Panc1 (cell line): ENCODE measurements at regions not wholly inside any gene's neighbourhood (a gene's known extent, or its start where the extent isn't known, plus 50 kb on each side); places are given as distances from the start of the nearest gene placed in this dataset.

Experiments used
- ATAC-seq: fragments of 200-7000 bp; cut with Tn5 transposase; 2 replicates; pipeline ENCODE4 v1.9.1; 2020; ENCODE audit warnings: mild to moderate bottlenecking, moderate library complexity
- BruUV-seq: library from RNA; stranded (reverse); fragments of 400-500 nt; replicated peaks from 2 replicates; lab custom pipeline; 2021; lab: Mats Ljungman, UMichigan
- CTCF ChIA-PET: fragments of 300-600 bp; sonication (Branson Sonifier 250); formaldehyde crosslinking; loops from one replicate; lab custom pipeline; 2022; ENCODE audit warnings: antibody characterized with exemption; lab: Charles Lee
- POLR2A ChIA-PET: fragments of 300-600 bp; sonication (Branson Sonifier 250); formaldehyde crosslinking; loops from one replicate; lab custom pipeline; 2022; ENCODE audit warnings: antibody characterized with exemption; lab: Charles Lee
- DNase-seq: peaks from one replicate; pipeline ENCODE4 v3.0.0-alpha.2; 2010; ENCODE audit warnings: low read depth, low spot score
- H3K27ac ChIP-seq: 2 replicates; pipeline ENCODE4 v1.5.1; 2011; ENCODE audit warnings: mild to moderate bottlenecking, low read length, inconsistent platforms
- H3K27me3 ChIP-seq: fragments of 200-500 bp; sonication (Bioruptor generic); 2 replicates; pipeline ENCODE4 v1.6.0; 2014; ENCODE audit warnings: low read length, inconsistent platforms; ENCODE audit not compliant: control insufficient read depth, insufficient read depth
- H3K36me3 ChIP-seq: fragments of 200-500 bp; sonication (Bioruptor generic); 2 replicates; pipeline ENCODE4 v1.5.1; 2014; ENCODE audit warnings: inconsistent platforms, mild to moderate bottlenecking, low read length, moderate library complexity; ENCODE audit not compliant: control insufficient read depth, insufficient read depth
- H3K4me1 ChIP-seq: 2 replicates; pipeline ENCODE4 v1.5.1; 2011; ENCODE audit warnings: inconsistent platforms, mild to moderate bottlenecking, low read length, moderate library complexity; ENCODE audit not compliant: control insufficient read depth, insufficient read depth
- H3K4me3 ChIP-seq, 2 experiments: 2 replicates each; pipeline ENCODE4 v1.5.1; 2011 to 2012; ENCODE audit warnings: low read depth in 2 of 2, low read length in 2 of 2, mild to moderate bottlenecking in 2 of 2, inconsistent platforms in 1 of 2, moderate library complexity in 1 of 2
- H3K9me3 ChIP-seq: fragments of 200-500 bp; sonication (Bioruptor generic); 2 replicates; pipeline ENCODE4 v1.5.1; 2014; ENCODE audit warnings: low read depth, mild to moderate bottlenecking, inconsistent platforms, low read length, moderate library complexity; ENCODE audit not compliant: control insufficient read depth, insufficient read depth
- POLR2AphosphoS5 ChIP-seq: IDR thresholded peaks from 2 replicates; pipeline ENCODE4 v1.6.1; 2012; ENCODE audit warnings: mild to moderate bottlenecking, low read depth, low read length, moderate library complexity
- REST ChIP-seq, 2 experiments: IDR thresholded peaks; 2 replicates each; pipeline ENCODE4 v1.6.1; 2011 to 2012; ENCODE audit warnings: low read depth in 2 of 2, control low read depth in 1 of 2, low read length in 1 of 2, mild to moderate bottlenecking in 1 of 2, moderate library complexity in 1 of 2; ENCODE audit not compliant: insufficient read depth in 1 of 2
- SIN3A ChIP-seq: IDR thresholded peaks from 2 replicates; pipeline ENCODE4 v1.6.1; 2012; ENCODE audit warnings: low read depth, mild to moderate bottlenecking, low read length, moderate library complexity, borderline replicate concordance; ENCODE audit not compliant: insufficient read depth
- TCF7L2 ChIP-seq: IDR thresholded peaks from 2 replicates; pipeline ENCODE4 v1.6.1; 2011; ENCODE audit warnings: mild to moderate bottlenecking, low read depth, low read length, inconsistent platforms
- in situ Hi-C: cut with HindIII; loops from 2 replicates; pipeline ENCODE4 v1.10.0; 2016; ENCODE audit warnings: low sequenced_read_pairs, low pct_unique_long_range_greater_than_20kb
- intact Hi-C: fragments of 100-400 bp; cut with micrococcal nuclease; formaldehyde crosslinking; loops from one replicate; pipeline ENCODE4 v1.10.0; 2022; ENCODE audit not compliant: unreplicated experiment
- TF ChIP-seq, protein P1 (sequence below): fragments of 450-650 bp; IDR thresholded peaks from 2 replicates; pipeline ENCODE4 v1.5.1; 2017; ENCODE audit warnings: mild to moderate bottlenecking

DNA sequence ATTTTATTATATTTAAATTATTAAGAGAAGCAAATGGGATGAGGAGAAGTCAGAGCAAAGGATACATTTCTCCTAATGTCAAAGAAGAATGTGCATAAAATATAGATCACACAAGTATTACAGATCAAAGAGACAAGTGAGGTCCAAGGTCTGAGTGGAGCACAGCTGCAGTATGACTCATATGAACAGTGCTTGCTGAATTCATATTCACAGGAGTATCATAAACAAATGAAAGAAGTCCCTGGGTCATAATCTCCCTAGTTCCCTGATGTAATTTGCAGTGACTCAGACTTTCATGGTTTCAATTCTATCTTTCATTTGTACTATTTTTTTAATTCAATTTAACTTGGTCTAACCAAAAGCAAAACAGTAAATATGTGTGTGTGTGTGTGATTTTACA lies 499.0 kb upstream of the CCDC179 start:
- no peak for TF ChIP-seq POLR2AphosphoS5
- no peak for TF ChIP-seq REST (IDR thresholded peaks at IDR 0.05; ENCODE audit: insufficient read depth in 1 of 2, low read depth in 2 of 2, low read length in 1 of 2)
- no peak for TF ChIP-seq TCF7L2
- TF ChIP-seq SIN3A: no peak
- TF ChIP-seq, protein P1, sequence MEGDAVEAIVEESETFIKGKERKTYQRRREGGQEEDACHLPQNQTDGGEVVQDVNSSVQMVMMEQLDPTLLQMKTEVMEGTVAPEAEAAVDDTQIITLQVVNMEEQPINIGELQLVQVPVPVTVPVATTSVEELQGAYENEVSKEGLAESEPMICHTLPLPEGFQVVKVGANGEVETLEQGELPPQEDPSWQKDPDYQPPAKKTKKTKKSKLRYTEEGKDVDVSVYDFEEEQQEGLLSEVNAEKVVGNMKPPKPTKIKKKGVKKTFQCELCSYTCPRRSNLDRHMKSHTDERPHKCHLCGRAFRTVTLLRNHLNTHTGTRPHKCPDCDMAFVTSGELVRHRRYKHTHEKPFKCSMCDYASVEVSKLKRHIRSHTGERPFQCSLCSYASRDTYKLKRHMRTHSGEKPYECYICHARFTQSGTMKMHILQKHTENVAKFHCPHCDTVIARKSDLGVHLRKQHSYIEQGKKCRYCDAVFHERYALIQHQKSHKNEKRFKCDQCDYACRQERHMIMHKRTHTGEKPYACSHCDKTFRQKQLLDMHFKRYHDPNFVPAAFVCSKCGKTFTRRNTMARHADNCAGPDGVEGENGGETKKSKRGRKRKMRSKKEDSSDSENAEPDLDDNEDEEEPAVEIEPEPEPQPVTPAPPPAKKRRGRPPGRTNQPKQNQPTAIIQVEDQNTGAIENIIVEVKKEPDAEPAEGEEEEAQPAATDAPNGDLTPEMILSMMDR: no peak
- no TSS peak for BruUV-seq
- intact Hi-C loops (no loop called here), in situ Hi-C loops (no loop called here)
- Histone ChIP-seq H3K9me3 (no peaks in the 10 kb centered on the region), H3K27me3 (no peaks in the 10 kb centered on the region), H3K4me3 (no peak overlapping the region), H3K4me1 (no peaks in the 10 kb centered on the region), H3K27ac (no peak overlapping the region), H3K36me3 (no peaks in the 10 kb centered on the region)
- CTCF ChIA-PET: no interaction called here
- DNase-seq: no peak
- POLR2A ChIA-PET: no interaction called here
- 0 out of 2 replicates have a peak, but pooled peaks have one; percentile 48 for ATAC-seq

GRCh38 chr11:23364076-23364475 lies 503.8 kb upstream of the CCDC179 start:
- Histone ChIP-seq H3K9me3 (no peaks in the 10 kb centered on the region), H3K36me3 (no peaks in the 10 kb centered on the region), H3K4me1 (no peaks in the 10 kb centered on the region), H3K27me3 (no peaks in the 10 kb centered on the region), H3K27ac (no peak overlapping the region), H3K4me3 (no peak overlapping the region)
- in situ Hi-C loops (no loop called here), intact Hi-C loops (no loop called here)
- ATAC-seq (no peak), DNase-seq (no peak)
- CTCF ChIA-PET: no interaction called here
- BruUV-seq: no TSS peak
- POLR2A ChIA-PET: no interaction called here
- TF ChIP-seq SIN3A (no peak), REST (IDR thresholded peaks at IDR 0.05; ENCODE audit: insufficient read depth in 1 of 2, low read depth in 2 of 2, low read length in 1 of 2) (no peak), TCF7L2 (no peak), POLR2AphosphoS5 (no peak)
- TF ChIP-seq, protein P1: no peak
